ENCODE measurements at regions not wholly inside any gene's neighbourhood (a gene's known extent, or its start where the extent isn't known, plus 50 kb on each side); places are given as distances from the start of the nearest gene placed in this dataset.

DNA sequence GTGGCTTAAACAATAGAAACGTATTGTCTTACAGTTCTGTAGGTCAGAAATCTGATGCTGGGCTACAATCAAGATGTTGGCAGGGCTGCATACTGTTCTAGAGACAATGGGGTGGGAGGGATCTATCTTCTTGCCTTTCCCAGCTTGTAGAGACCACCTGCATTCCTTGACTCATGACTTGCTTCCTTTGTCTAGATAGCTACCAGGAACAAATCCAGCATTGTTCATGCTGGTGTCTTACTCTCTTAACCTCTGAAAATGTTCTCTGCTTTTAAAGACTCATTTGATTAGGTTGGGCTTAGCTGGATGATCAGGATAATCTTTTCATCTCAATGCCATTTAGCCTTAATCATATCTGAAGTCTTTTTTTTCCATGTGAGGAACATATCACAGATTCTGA, 169.0 kb downstream of the ZNF330 start:
- in situ Hi-C loops (cut with HindIII; ENCODE audit: low pct_ligation_motif_present, low pct_unique_long_range_greater_than_20kb, low sequenced_read_pairs) = no loop called here

DNA sequence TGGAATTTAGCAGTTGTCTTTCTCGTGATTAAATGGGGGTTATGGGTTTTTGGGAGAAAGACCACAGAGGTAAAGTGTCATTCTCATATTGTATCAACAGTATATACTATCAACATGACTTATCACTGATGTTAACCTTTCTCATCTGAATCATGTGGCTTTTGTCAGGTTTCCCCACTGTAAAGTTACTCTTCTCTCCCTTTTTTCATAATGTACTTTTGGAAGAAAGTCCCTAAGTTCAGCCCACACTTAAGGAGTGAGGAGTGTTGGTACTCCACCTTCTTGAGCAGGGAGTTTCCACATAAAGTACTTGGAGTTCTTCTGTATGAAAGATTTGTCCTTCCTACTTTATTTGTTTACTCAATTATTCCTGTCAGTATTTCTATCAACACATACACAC, 169.9 kb downstream of the ZNF330 start:
- DNase-seq = no peak
- in situ Hi-C loops (cut with HindIII; ENCODE audit: low pct_ligation_motif_present, low pct_unique_long_range_greater_than_20kb, low sequenced_read_pairs) = no loop called here

More for the DNA sequence above, 169.0 kb downstream of the ZNF330 start:
- no peak for DNase-seq

DNA sequence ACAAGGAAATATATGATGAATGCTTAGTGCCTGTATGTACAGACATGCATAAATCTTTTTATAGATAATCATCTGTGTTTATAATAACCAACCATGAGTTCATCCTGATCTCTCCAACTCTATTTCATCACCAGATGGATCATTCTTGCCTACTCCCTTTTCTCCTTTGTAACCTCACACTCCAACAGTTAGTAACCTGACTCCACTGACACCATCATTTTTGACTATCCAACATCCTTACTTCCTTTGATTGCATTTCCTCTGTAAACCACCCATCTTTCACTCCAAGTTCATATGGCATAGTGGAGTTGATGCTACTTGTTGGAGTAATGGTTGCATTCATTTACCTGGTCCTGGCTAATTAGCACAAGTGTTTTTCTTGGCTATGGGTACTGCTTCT, 170.6 kb downstream of the ZNF330 start:
- DNase-seq = no peak

DNA sequence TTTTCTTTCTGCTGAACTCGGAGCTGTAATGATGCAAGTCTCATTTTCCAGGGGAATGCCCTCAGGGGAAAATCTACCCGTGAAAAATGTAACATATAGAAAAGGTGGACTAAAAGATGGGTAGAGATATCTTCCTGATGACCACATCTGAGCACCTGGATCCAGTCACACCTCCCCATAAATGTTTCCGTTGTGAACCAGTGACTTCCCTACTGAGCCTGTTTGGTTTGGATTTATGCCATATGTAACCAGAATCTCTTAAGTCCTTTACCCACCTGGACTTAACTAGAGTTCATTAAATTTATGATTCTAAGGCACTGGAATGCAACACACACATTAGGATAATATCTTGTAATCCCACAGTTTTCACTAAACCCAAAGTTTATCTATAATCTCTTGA, 171.1 kb downstream of the ZNF330 start:
- DNase-seq = no peak
- in situ Hi-C loops (cut with HindIII; ENCODE audit: low pct_ligation_motif_present, low pct_unique_long_range_greater_than_20kb, low sequenced_read_pairs) = no loop called here

More for the DNA sequence above, 170.6 kb downstream of the ZNF330 start:
- in situ Hi-C loops (cut with HindIII; ENCODE audit: low pct_ligation_motif_present, low pct_unique_long_range_greater_than_20kb, low sequenced_read_pairs) = no loop called here

DNA sequence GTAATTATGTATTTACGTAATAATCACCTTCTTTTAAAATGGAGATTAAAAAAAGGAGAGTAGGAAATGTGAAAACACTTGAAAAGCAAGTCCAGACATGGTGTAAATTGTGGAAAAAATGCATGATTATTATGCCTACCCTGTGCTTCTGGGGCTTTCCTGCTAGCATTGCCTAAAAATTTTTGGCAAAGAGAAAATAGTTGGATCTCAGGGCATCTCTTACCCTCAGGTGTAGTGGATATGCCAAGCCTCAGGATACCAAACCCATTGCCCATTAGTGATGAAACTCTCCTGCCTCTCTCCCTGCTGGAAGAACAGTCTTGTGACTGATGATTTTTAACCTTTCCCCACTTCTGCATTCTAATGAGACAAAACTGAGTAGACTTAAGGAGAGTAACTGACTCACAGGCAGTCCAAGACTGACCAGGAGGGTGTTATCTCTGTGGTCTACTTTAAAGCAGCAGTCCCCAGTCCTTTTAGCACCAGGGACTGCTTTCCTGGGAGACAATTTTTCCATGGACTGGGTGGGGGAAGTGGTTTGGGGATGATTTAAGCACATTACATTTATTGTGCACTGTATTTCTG, 174.6 kb downstream of the ZNF330 start:
- DNase-seq = no peak
- in situ Hi-C loops (cut with HindIII; ENCODE audit: low pct_ligation_motif_present, low pct_unique_long_range_greater_than_20kb, low sequenced_read_pairs) = no loop called here

DNA sequence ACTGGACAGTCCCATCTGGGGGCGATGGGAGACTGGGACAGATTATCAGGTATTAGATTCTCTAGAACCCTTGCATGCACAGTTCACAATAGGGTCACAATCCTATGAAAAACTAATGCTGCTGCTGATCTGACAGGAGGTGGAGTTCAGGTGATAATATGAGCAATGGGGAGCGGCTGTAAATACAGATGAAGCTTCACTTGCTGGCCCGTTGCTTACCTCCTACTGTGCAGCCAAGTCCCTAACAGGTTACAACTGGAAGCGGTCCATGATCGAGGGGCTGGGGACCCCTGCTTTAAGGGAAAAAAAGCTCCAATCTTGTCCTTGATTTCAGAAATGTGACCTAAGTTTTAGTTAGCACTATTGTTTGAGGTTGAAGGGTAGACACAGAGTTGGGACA, 175.2 kb downstream of the ZNF330 start:
- DNase-seq = no peak
- in situ Hi-C loops (cut with HindIII; ENCODE audit: low pct_ligation_motif_present, low pct_unique_long_range_greater_than_20kb, low sequenced_read_pairs) = no loop called here

DNA sequence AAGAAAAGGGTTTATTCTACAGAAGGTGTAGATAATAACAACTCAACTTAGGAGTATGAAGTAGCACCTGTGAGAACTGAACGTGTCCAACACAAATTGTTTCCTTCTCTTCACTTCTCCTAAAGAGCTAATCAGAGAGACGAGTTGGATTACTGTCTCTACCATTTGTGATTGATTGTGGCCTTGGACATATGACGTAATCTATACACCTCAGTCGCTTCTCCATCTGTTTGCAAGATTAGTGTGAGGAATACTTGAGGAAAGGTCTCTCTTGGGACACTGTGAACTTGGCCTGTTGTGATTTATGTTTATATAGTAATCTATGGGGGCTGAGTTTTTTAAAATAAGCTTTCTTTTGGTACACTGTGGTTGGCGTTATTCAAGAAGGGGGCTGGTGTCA, 182.0 kb downstream of the ZNF330 start:
- in situ Hi-C loops (cut with HindIII; ENCODE audit: low pct_ligation_motif_present, low pct_unique_long_range_greater_than_20kb, low sequenced_read_pairs) = no loop called here
- DNase-seq = no peak

DNA sequence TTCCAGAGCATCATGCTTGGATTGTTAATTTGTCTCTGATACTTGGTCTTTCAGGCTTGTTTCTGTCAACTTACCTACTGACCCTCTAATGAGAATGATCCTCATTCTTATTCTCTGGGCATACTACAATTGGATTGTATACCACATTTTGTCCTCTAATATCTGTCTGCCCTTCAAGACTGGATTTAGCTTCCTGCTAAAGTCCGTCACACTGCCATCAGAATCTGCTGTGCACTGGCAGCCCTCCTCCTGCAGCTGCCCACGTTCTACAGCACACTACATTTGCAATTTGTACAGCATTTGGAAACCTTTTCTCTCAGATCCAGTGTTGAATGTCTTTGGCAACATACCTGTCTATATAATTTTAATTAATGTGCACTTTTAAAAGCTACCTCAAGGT, 183.1 kb downstream of the ZNF330 start:
- in situ Hi-C loops (cut with HindIII; ENCODE audit: low pct_ligation_motif_present, low pct_unique_long_range_greater_than_20kb, low sequenced_read_pairs) = no loop called here
- no peak for DNase-seq

DNA sequence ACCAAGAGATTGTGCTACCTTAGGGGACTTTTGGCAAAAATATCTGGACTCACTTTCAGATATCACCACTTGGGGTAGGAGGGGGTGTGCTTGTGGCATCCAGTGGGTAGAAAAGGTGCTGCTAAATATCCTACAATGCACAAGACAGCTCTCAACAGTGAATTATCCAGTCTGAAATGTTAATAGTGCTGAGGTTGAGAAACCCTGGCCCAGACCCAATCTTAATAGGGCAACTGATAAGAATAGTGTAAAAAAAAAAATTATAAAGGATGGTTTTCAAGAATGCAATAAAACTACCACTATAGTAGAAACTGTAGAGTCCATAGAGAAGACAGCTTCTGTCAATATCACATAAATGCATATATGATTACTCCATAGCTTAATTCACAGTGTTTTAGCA, 185.5 kb downstream of the ZNF330 start:
- DNase-seq = no peak
- in situ Hi-C loops (cut with HindIII; ENCODE audit: low pct_ligation_motif_present, low pct_unique_long_range_greater_than_20kb, low sequenced_read_pairs) = no loop called here

DNA sequence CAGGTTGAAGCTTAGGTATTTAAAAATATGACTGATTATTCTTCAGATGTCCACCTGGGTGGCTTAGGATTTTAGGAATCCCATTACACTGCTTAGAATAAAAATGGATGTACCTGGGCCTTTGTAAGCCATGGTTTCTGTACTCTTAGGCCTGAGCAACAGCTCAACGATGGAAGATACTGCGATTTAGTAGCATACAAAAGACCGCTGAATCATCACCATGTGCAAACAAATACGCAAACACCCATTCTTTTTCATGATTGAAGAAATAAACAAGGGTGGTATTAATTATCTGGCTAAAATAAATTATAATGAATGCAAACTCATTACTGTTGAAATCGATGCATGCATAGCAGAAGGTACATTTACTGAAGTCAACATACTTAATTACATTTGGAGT, 188.9 kb downstream of the ZNF330 start:
- DNase-seq = no peak
- in situ Hi-C loops (cut with HindIII; ENCODE audit: low pct_ligation_motif_present, low pct_unique_long_range_greater_than_20kb, low sequenced_read_pairs) = no loop called here

DNA sequence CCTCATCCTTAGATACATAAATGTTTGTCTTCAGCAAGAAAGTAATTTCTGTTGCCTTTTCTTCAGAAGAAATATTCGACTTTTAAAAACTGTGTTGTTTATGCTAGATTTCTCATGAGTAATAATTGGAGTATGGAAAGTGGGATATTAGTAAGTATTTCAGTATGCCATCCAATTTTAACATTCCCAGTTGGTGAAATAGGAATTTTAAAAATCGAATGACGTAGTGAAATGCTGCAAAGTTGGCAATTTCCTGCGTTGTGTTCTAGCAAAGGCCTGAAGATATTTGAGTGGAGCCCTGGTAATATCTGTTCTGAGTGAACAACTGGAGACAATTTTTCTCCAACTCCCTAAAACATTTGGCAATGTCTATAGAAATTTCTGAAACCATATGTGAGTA, 190.1 kb downstream of the ZNF330 start:
- DNase-seq = no peak
- in situ Hi-C loops (cut with HindIII; ENCODE audit: low pct_ligation_motif_present, low pct_unique_long_range_greater_than_20kb, low sequenced_read_pairs) = no loop called here

DNA sequence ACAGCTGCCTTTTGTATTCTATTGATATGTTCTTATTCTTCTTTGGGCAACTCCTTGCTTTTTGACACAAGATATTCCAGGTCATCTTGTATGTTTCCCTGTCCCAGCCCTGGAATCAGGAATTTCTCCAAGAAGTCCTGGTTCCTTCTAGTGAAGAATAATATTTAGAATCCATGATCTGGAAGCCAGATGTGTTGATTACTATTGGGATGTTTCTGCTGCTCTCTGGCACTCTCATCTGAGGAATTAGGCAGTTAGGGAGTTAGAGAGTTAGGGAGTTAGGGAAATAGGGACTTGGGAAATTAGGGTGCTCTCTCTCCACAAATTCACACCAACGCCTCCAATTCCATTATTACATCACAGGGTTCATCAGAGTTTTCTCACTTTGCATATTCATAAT, 191.2 kb downstream of the ZNF330 start:
- DNase-seq = no peak
- in situ Hi-C loops (cut with HindIII; ENCODE audit: low pct_ligation_motif_present, low pct_unique_long_range_greater_than_20kb, low sequenced_read_pairs) = no loop called here

DNA sequence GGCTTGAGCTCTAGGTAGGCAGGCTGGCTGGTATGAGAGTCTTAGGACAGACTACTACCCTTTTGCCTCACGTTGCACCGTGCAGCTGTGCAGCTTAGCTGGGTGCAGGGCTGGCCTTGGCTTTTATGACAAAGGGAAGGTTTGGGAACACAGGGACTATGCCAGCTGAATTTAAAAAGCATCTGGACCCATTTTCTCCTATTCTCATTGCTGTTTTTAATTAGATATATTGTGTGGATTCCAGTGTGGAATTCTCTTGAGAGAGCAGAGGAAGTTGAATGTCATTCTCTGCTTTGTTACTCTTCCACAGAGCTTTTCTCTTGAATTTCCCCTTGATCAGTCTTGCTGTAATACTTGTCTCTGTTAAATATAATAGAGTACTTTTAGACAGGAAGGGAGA, 192.7 kb downstream of the ZNF330 start:
- in situ Hi-C loops (cut with HindIII; ENCODE audit: low pct_ligation_motif_present, low pct_unique_long_range_greater_than_20kb, low sequenced_read_pairs) = no loop called here

DNA sequence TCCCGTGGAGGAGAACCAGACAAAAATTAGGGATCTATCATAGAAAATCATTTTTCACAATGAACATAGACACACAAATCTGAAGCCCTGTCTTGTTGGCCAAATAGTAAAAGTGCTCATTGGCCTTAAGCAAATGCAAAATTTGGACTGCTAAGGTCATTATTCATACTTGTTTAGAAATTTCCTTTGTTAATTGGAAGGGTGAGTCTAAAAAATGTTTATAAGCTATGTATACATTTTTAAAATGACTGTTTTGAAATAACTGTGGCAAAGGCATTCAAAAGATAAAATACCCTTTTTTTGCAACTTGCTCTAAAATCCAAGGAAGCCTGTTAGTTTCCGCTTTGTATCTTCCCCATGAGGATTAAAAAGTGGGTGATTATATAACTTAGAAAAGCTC, 195.0 kb downstream of the ZNF330 start:
- no peak for DNase-seq
- in situ Hi-C loops (cut with HindIII; ENCODE audit: low pct_ligation_motif_present, low pct_unique_long_range_greater_than_20kb, low sequenced_read_pairs) = no loop called here

More for the DNA sequence above, 192.7 kb downstream of the ZNF330 start:
- no peak for DNase-seq

DNA sequence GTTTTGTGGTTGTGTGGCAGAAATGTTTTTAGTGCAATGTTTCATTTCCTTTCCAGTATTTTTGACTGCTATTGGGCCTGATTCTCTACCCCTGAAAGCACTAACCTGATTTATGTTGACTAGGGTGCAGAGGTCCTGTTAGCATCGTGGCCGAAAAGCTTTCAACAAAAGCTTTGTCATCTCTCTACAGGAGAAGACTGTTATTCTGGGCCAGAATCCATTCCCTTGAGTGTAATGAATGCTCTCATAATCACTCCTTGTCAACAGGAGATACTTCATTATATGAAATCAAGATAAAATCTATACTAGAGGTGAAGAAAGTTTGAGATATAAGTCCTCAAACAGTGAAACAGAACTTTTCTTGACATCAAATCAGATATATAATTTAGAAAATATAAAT, 195.5 kb downstream of the ZNF330 start:
- no peak for DNase-seq
- in situ Hi-C loops (cut with HindIII; ENCODE audit: low pct_ligation_motif_present, low pct_unique_long_range_greater_than_20kb, low sequenced_read_pairs) = no loop called here

DNA sequence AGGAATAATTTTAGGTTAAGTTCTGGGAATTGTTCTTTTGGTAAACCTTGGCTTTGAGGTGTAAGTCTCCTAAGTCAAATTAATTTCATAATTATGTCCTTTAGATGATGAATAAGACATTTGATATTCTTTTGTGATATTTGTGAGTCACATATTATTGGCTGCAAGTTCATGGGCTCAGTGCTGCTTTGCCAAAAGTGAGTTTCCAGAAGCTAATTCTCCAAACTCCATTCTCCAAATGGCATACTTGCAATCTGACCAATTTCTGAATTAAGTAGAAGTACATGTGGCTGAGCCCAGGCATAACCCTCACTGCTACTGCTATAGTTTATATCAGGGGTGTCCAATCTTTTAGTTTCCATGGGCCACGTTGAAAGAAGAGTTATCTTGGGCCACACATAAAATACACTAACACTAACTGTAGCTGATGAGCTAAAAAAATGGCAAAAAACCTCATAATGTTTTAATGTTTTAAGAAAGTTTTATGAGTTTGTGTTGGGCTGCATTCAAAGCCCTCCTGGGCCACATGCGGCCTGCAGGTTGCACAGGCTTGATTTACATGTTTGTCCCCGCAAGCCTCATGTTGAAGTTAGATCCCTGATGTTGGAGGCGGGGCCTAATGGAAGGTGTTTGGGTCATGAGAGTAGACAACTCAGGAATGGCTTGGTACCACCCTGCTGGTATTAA, 196.1 kb downstream of the ZNF330 start:
- in situ Hi-C loops (cut with HindIII; ENCODE audit: low pct_ligation_motif_present, low pct_unique_long_range_greater_than_20kb, low sequenced_read_pairs) = no loop called here
- no peak for DNase-seq

DNA sequence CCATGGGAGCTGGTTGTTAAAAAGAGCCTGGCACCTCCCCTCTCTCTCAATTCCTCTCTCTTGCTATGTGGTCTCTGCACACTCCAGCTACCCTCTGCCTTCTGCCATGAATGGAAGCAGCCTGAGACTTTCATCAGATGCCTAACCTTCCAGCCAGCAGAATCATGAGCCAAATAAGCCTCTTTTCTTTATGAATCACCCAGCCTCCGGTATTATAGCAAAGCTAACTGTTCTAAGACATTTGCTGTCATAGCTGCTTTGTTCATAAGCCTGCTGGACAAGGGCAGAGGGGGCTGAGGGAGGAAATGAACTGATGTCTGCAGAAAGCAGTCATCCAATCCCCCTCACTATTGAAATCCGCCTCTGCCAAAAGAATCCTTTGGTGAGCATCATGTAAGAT, 196.7 kb downstream of the ZNF330 start:
- no peak for DNase-seq
- in situ Hi-C loops (cut with HindIII; ENCODE audit: low pct_ligation_motif_present, low pct_unique_long_range_greater_than_20kb, low sequenced_read_pairs) = no loop called here

DNA sequence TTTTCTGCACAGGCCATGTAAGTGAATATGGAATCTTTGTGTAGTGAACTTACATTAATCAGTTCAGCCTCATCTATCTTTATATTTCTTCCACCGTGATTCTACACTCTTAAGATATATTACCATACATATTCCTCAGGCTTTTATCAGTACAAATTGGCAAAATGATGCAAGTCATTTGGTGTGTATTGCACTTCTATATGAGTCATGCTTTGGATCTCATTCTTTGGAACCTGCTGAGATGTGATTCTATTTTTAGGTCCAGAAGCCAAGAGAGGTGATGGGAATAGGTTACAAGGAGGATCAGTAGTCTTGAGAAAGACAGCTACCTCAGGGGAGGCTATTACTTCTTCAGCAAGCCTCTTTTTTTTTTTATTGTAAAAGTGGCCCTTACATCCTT, 204.4 kb downstream of the ZNF330 start:
- DNase-seq = no peak
- in situ Hi-C loops (cut with HindIII; ENCODE audit: low pct_ligation_motif_present, low pct_unique_long_range_greater_than_20kb, low sequenced_read_pairs) = no loop called here

DNA sequence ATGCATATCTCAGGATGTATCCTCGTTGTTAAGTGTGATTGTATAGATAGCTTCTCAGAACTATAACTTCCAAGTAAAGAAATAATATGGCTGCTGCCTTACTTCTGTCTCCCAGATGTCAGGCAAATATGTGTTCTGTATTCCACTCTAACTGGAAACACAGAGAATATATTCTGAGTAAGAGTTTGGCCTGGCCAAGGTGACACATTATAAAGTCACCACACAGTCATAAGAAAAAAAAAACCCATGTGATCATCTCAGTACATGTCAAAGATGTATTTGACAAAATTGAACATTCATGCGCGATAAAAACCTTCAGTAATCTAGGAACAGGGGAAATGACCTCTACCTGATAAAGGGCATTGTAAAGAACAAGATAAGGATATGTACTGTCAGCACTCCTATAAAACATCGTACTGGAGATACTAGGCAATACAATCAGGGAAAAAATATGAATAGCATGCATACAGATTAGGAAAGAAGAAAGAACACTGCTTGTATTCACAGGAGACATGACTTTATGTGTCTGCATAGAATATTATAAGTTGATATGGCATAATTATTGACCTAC, 207.1 kb downstream of the ZNF330 start:
- DNase-seq = no peak
- in situ Hi-C loops (cut with HindIII; ENCODE audit: low pct_ligation_motif_present, low pct_unique_long_range_greater_than_20kb, low sequenced_read_pairs) = no loop called here

DNA sequence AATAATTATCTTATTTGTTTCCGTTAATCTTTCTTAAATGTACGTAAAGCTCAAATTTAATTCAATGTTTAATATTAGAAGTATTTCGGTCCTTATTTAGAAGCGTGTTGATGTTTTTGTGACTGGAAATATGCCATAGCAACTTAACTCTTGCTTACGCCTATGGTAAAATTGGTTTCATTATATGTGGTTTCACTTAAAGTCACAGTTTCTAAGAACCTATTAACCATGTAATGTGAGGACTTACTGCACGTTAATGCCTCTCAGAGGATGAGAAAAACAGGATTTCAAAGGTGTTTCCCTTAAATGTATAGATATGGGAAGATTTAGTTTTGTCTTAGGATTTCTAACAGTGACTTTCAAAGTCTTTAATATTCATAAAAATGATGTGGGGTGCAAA, 206.4 kb upstream of the IL15 start:
- in situ Hi-C loops (cut with HindIII; ENCODE audit: low pct_ligation_motif_present, low pct_unique_long_range_greater_than_20kb, low sequenced_read_pairs) = no loop called here
- no peak for DNase-seq
